Memory B cell (primary cell): ENCODE measurements at regions not wholly inside any gene's neighbourhood (a gene's known extent, or its start where the extent isn't known, plus 50 kb on each side); places are given as distances from the start of the nearest gene placed in this dataset.
A peak's percentile ranks its signal among the peaks of the same experiment; 100 is the strongest.

Experiments used
- ATAC-seq: fragments of 150-1000 bp; cut with Tn5 transposase; 2 replicates; pipeline ENCODE4 v1.10.0; 2021; ENCODE audit warnings: low read depth, mild to moderate bottlenecking, moderate library complexity
- DNase-seq, 2 donors: peaks; one replicate each; pipeline ENCODE4 v3.0.0; 2022; ENCODE audit warnings: low spot score in 2 of 2
- H3K27ac Mint-ChIP-seq: one replicate; pipeline ENCODE4 v1.8.0; 2022; ENCODE audit warnings: mild to moderate bottlenecking, moderate library complexity, mixed read lengths
- H3K27me3 Mint-ChIP-seq: one replicate; pipeline ENCODE4 v1.8.0; 2022; ENCODE audit warnings: mixed read lengths
- H3K36me3 Mint-ChIP-seq: one replicate; pipeline ENCODE4 v1.8.0; 2022; ENCODE audit warnings: mild to moderate bottlenecking, mixed read lengths
- H3K4me1 Mint-ChIP-seq: one replicate; pipeline ENCODE4 v1.8.0; 2022; ENCODE audit warnings: mixed read lengths
- H3K4me3 Mint-ChIP-seq: one replicate; pipeline ENCODE4 v1.8.0; 2022; ENCODE audit warnings: mild to moderate bottlenecking, moderate library complexity, mixed read lengths
- H3K9me3 Mint-ChIP-seq: one replicate; pipeline ENCODE4 v1.8.0; 2022; ENCODE audit warnings: mixed read lengths

GRCh38 chr1:91575909-91576519, 75.4 kb downstream of the CDC7 start:
- Mint-ChIP-seq H3K9me3 (no peaks in the 10 kb centered on the region), H3K27me3 (peaks cover 2% of the 10 kb centered on the region), H3K27ac (peak overlapping the region; percentile 2), H3K4me3 (no peak overlapping the region), H3K36me3 (no peaks in the 10 kb centered on the region), H3K4me1 (peaks cover 25% of the 10 kb centered on the region)
- no peak for DNase-seq
- ATAC-seq = no peak

- no peak overlapping the region for H3K4me3 Mint-ChIP-seq
- H3K36me3 Mint-ChIP-seq = no peaks in the 10 kb centered on the region
- DNase-seq = no peak
- H3K27ac Mint-ChIP-seq = no peak overlapping the region
- peaks cover 15% of the 10 kb centered on the region for H3K4me1 Mint-ChIP-seq
- H3K9me3 Mint-ChIP-seq = no peaks in the 10 kb centered on the region
- H3K27me3 Mint-ChIP-seq = peaks cover 2% of the 10 kb centered on the region
- ATAC-seq = no peak
Measured at GRCh38 chr1:91578320-91579109, 77.9 kb downstream of the CDC7 start.

- H3K4me3 Mint-ChIP-seq = no peak overlapping the region
- H3K36me3 Mint-ChIP-seq = no peaks in the 10 kb centered on the region
- H3K4me1 Mint-ChIP-seq = peaks cover 15% of the 10 kb centered on the region
- DNase-seq (no peak), ATAC-seq (no peak)
- no peaks in the 10 kb centered on the region for H3K9me3 Mint-ChIP-seq
- H3K27ac Mint-ChIP-seq = no peak overlapping the region
- H3K27me3 Mint-ChIP-seq = peaks cover 2% of the 10 kb centered on the region
Measured at GRCh38 chr1:91579658-91580228, 79.1 kb downstream of the CDC7 start.

- ATAC-seq = no peak
- peaks cover 8% of the 10 kb centered on the region for H3K27me3 Mint-ChIP-seq
- H3K27ac Mint-ChIP-seq = no peak overlapping the region
- H3K9me3 Mint-ChIP-seq = no peaks in the 10 kb centered on the region
- no peak for DNase-seq
- H3K36me3 Mint-ChIP-seq = no peaks in the 10 kb centered on the region
- no peak overlapping the region for H3K4me3 Mint-ChIP-seq
- peaks cover 6% of the 10 kb centered on the region for H3K4me1 Mint-ChIP-seq
Measured at GRCh38 chr1:91582431-91582921, 81.8 kb downstream of the CDC7 start.

GRCh38 chr1:91583326-91583755, 82.7 kb downstream of the CDC7 start:
- Mint-ChIP-seq H3K27ac (no peak overlapping the region), H3K4me1 (peaks cover 6% of the 10 kb centered on the region), H3K9me3 (no peaks in the 10 kb centered on the region), H3K27me3 (peaks cover 12% of the 10 kb centered on the region), H3K4me3 (no peak overlapping the region), H3K36me3 (no peaks in the 10 kb centered on the region)
- ATAC-seq = no peak
- no peak for DNase-seq

- Mint-ChIP-seq H3K4me3 (no peak overlapping the region), H3K36me3 (no peaks in the 10 kb centered on the region), H3K9me3 (no peaks in the 10 kb centered on the region), H3K4me1 (peaks cover 6% of the 10 kb centered on the region), H3K27me3 (peaks cover 13% of the 10 kb centered on the region), H3K27ac (no peak overlapping the region)
- no peak for ATAC-seq
- DNase-seq = no peak
Measured at GRCh38 chr1:91584309-91584708, 83.7 kb downstream of the CDC7 start.

GRCh38 chr1:91584878-91585277, 84.2 kb downstream of the CDC7 start:
- no peak overlapping the region for H3K4me3 Mint-ChIP-seq
- no peaks in the 10 kb centered on the region for H3K9me3 Mint-ChIP-seq
- H3K4me1 Mint-ChIP-seq = peaks cover 6% of the 10 kb centered on the region
- no peak for ATAC-seq
- peaks cover 11% of the 10 kb centered on the region for H3K27me3 Mint-ChIP-seq
- DNase-seq = no peak
- H3K27ac Mint-ChIP-seq = no peak overlapping the region
- no peaks in the 10 kb centered on the region for H3K36me3 Mint-ChIP-seq

- no peaks in the 10 kb centered on the region for H3K9me3 Mint-ChIP-seq
- H3K27me3 Mint-ChIP-seq = peaks cover 11% of the 10 kb centered on the region
- no peaks in the 10 kb centered on the region for H3K36me3 Mint-ChIP-seq
- ATAC-seq (no peak), DNase-seq (no peak)
- H3K4me1 Mint-ChIP-seq = peaks cover 6% of the 10 kb centered on the region
- no peak overlapping the region for H3K27ac Mint-ChIP-seq
- H3K4me3 Mint-ChIP-seq = no peak overlapping the region
Measured at GRCh38 chr1:91585502-91585901, 84.9 kb downstream of the CDC7 start.

GRCh38 chr1:91585982-91586381, 85.3 kb downstream of the CDC7 start:
- Mint-ChIP-seq H3K27me3 (peaks cover 11% of the 10 kb centered on the region), H3K4me1 (peaks cover 8% of the 10 kb centered on the region), H3K4me3 (no peak overlapping the region), H3K9me3 (no peaks in the 10 kb centered on the region), H3K27ac (no peak overlapping the region), H3K36me3 (no peaks in the 10 kb centered on the region)
- DNase-seq (no peak), ATAC-seq (no peak)

- H3K4me1 Mint-ChIP-seq = peaks cover 11% of the 10 kb centered on the region
- no peak for ATAC-seq
- H3K4me3 Mint-ChIP-seq = no peak overlapping the region
- H3K36me3 Mint-ChIP-seq = no peaks in the 10 kb centered on the region
- no peak for DNase-seq
- peaks cover 11% of the 10 kb centered on the region for H3K27me3 Mint-ChIP-seq
- H3K27ac Mint-ChIP-seq = no peak overlapping the region
- H3K9me3 Mint-ChIP-seq = no peaks in the 10 kb centered on the region
Measured at GRCh38 chr1:91589437-91589836, 88.8 kb downstream of the CDC7 start.

- H3K4me1 Mint-ChIP-seq = peaks cover 6% of the 10 kb centered on the region
- ATAC-seq (no peak), DNase-seq (no peak)
- H3K9me3 Mint-ChIP-seq = no peaks in the 10 kb centered on the region
- H3K27ac Mint-ChIP-seq = no peak overlapping the region
- no peak overlapping the region for H3K4me3 Mint-ChIP-seq
- no peaks in the 10 kb centered on the region for H3K36me3 Mint-ChIP-seq
- H3K27me3 Mint-ChIP-seq = peaks cover 7% of the 10 kb centered on the region
Measured at GRCh38 chr1:91591175-91591974, 90.7 kb downstream of the CDC7 start.

GRCh38 chr1:91592716-91593477, 92.2 kb downstream of the CDC7 start:
- H3K9me3 Mint-ChIP-seq = no peaks in the 10 kb centered on the region
- no peaks in the 10 kb centered on the region for H3K36me3 Mint-ChIP-seq
- peaks cover 6% of the 10 kb centered on the region for H3K4me1 Mint-ChIP-seq
- H3K27ac Mint-ChIP-seq = no peak overlapping the region
- H3K4me3 Mint-ChIP-seq = no peak overlapping the region
- DNase-seq = no peak
- no peak for ATAC-seq
- H3K27me3 Mint-ChIP-seq = peaks cover 4% of the 10 kb centered on the region

- peaks cover 6% of the 10 kb centered on the region for H3K4me1 Mint-ChIP-seq
- peaks cover 2% of the 10 kb centered on the region for H3K27me3 Mint-ChIP-seq
- DNase-seq (no peak), ATAC-seq (no peak)
- no peaks in the 10 kb centered on the region for H3K9me3 Mint-ChIP-seq
- no peak overlapping the region for H3K27ac Mint-ChIP-seq
- H3K36me3 Mint-ChIP-seq = no peaks in the 10 kb centered on the region
- no peak overlapping the region for H3K4me3 Mint-ChIP-seq
Measured at GRCh38 chr1:91594383-91595055, 93.9 kb downstream of the CDC7 start.
